Endothelial cell of umbilical vein (primary cell): ENCODE measurements at regions not wholly inside any gene's neighbourhood (a gene's known extent, or its start where the extent isn't known, plus 50 kb on each side); places are given as distances from the start of the nearest gene placed in this dataset.

Source experiments
- BruUV-seq: library from RNA; stranded (reverse); fragments of 400-500 nt; replicated peaks from 2 replicates; lab custom pipeline; 2021; lab: Mats Ljungman, UMichigan
- CTCF ChIA-PET: fragments of 300-600, 350-600 bp; sonication (Branson Sonifier 250); formaldehyde crosslinking; loops from one replicate; lab custom pipeline; 2021; ENCODE audit warnings: antibody characterized with exemption, inconsistent platforms; lab: Charles Lee
- POLR2A ChIA-PET: fragments of 300-600, 350-600 bp; sonication (Branson Sonifier 250); formaldehyde crosslinking; loops from one replicate; lab custom pipeline; 2021; ENCODE audit warnings: antibody characterized with exemption, inconsistent platforms; lab: Charles Lee
- DNase-seq: peaks from one replicate; pipeline ENCODE4 v3.0.0-alpha.2; 2011; ENCODE audit warnings: low read depth, low spot score
- FAIRE-seq: peaks from 2 replicates; lab custom pipeline; 2011; peaks lifted over from hg19 to GRCh38; lab: Jason Lieb, UNC
- H2AFZ ChIP-seq: 2 replicates; pipeline ENCODE4 v1.6.0; 2012; ENCODE audit warnings: low read depth, low read length, control low read depth, inconsistent platforms
- H3K27ac ChIP-seq: 2 replicates; pipeline ENCODE4 v1.5.1; 2011; ENCODE audit warnings: low read depth, mild to moderate bottlenecking, control low read depth, low read length, moderate library complexity; ENCODE audit not compliant: insufficient read depth
- H3K27me3 ChIP-seq, 2 experiments: 2 replicates each; pipeline versions ENCODE4 v1.6.0 to v1.6.1; 2011; ENCODE audit warnings: low read length in 2 of 2, mixed read lengths in 1 of 2; ENCODE audit not compliant: control insufficient read depth in 2 of 2, insufficient read depth in 2 of 2
- H3K36me3 ChIP-seq, 2 experiments: 2 replicates in 1 of 2; 3 replicates in 1 of 2; pipeline ENCODE4 v1.5.1; 2011; ENCODE audit warnings: low read length in 2 of 2, mild to moderate bottlenecking in 1 of 2, moderate library complexity in 1 of 2; ENCODE audit not compliant: control insufficient read depth in 2 of 2, insufficient read depth in 2 of 2; ENCODE audit errors: extremely low read depth in 1 of 2
- H3K4me1 ChIP-seq: 3 replicates; pipeline ENCODE4 v1.5.1; 2011; ENCODE audit warnings: mild to moderate bottlenecking, low read length; ENCODE audit not compliant: control insufficient read depth, insufficient read depth; ENCODE audit errors: extremely low read depth
- H3K4me2 ChIP-seq: 2 replicates; pipeline ENCODE4 v1.6.1; 2011; ENCODE audit warnings: low read length, control low read depth, mixed read lengths; ENCODE audit not compliant: insufficient read depth
- H3K4me3 ChIP-seq, 3 experiments: fragments of 200-600 bp in 1 of 3; sonication (generic), shearing (Covaris generic) in 1 of 3; replicated peaks in 1 of 3; 2 replicates each; pipeline ENCODE4 v1.5.1; 2011 to 2016; ENCODE audit warnings: control low read depth in 3 of 3, low read length in 3 of 3, mild to moderate bottlenecking in 2 of 3, inconsistent platforms in 1 of 3, low read depth in 1 of 3, moderate library complexity in 1 of 3; ENCODE audit not compliant: insufficient read depth in 1 of 3
- H3K79me2 ChIP-seq: 2 replicates; pipeline ENCODE4 v1.6.0; 2012; ENCODE audit warnings: low read length, inconsistent platforms; ENCODE audit not compliant: control insufficient read depth, insufficient read depth
- H3K9ac ChIP-seq: replicated peaks from 2 replicates; pipeline ENCODE3; 2011; ENCODE audit warnings: low read length, control low read depth; ENCODE audit not compliant: insufficient read depth; ENCODE audit errors: extremely low read depth
- H3K9me1 ChIP-seq: replicated peaks from 3 replicates; pipeline ENCODE4 v1.6.0; 2011; ENCODE audit warnings: mild to moderate bottlenecking, low read length; ENCODE audit not compliant: control insufficient read depth, insufficient read depth; ENCODE audit errors: extremely low read depth
- H3K9me3 ChIP-seq: replicated peaks from 2 replicates; pipeline ENCODE4 v1.5.1; 2012; ENCODE audit warnings: low read length, inconsistent platforms; ENCODE audit not compliant: control insufficient read depth, insufficient read depth
- H4K20me1 ChIP-seq: replicated peaks from 2 replicates; pipeline ENCODE3; 2011; ENCODE audit warnings: mild to moderate bottlenecking, low read length; ENCODE audit not compliant: control insufficient read depth, insufficient read depth; ENCODE audit errors: extremely low read depth
- CTCF ChIP-seq, 2 donors: IDR thresholded peaks; 1 replicate in 1 of 2; 2 replicates in 1 of 2; pipeline ENCODE4 v1.5.1; 2011; ENCODE audit warnings: low read length in 2 of 2, mild to moderate bottlenecking in 2 of 2, moderate library complexity in 2 of 2, control low read depth in 1 of 2, inconsistent platforms in 1 of 2, low read depth in 1 of 2; ENCODE audit not compliant: insufficient read depth in 1 of 2; ENCODE audit errors: extremely low read depth in 1 of 2
- EZH2 ChIP-seq: IDR thresholded peaks from 2 replicates; pipeline ENCODE4 v1.6.1; 2012; ENCODE audit warnings: borderline replicate concordance, low read depth, mild to moderate bottlenecking, moderate library complexity, low read length, inconsistent platforms; ENCODE audit not compliant: severe bottlenecking
- FOS ChIP-seq: IDR thresholded peaks from 2 replicates; pipeline ENCODE4 v1.6.1; 2011; ENCODE audit warnings: mild to moderate bottlenecking, low read length, moderate library complexity, borderline replicate concordance; ENCODE audit not compliant: insufficient read depth
- GATA2 ChIP-seq: IDR thresholded peaks from 2 replicates; pipeline ENCODE4 v1.7.0; 2011; ENCODE audit warnings: low read depth, mild to moderate bottlenecking, moderate library complexity, mixed read lengths, low read length; ENCODE audit not compliant: insufficient read length, insufficient read depth
- JUN ChIP-seq: IDR thresholded peaks from 2 replicates; pipeline ENCODE4 v1.6.1; 2011; ENCODE audit warnings: borderline replicate concordance, low read depth; ENCODE audit not compliant: insufficient read length, insufficient read depth
- MAX ChIP-seq: IDR thresholded peaks from 2 replicates; pipeline ENCODE4 v1.6.1; 2011; ENCODE audit not compliant: insufficient read depth, insufficient read length
- MYC ChIP-seq: IDR thresholded peaks from one replicate; pipeline ENCODE4 v1.6.1; 2011; ENCODE audit warnings: mild to moderate bottlenecking, low read depth, low read length
- POLR2A ChIP-seq: IDR thresholded peaks from 2 replicates; pipeline ENCODE4 v1.6.1; 2012; ENCODE audit warnings: low read depth, mild to moderate bottlenecking, control low read depth, low read length
- POLR2AphosphoS5 ChIP-seq: IDR thresholded peaks from 2 replicates; pipeline ENCODE4 v1.6.1; 2012; ENCODE audit warnings: low read depth, mild to moderate bottlenecking, control low read depth, low read length, moderate library complexity; ENCODE audit not compliant: insufficient read depth
- dilution Hi-C: fragments of 300-500 bp; cut with MboI; formaldehyde crosslinking; loops from one replicate; pipeline ENCODE4 v1.15.0; 2019; ENCODE audit warnings: low sequenced_read_pairs; ENCODE audit not compliant: extremely low pct_ligation_motif_present
- intact Hi-C: fragments of 100-400 bp; cut with micrococcal nuclease; formaldehyde crosslinking; loops from one replicate; pipeline ENCODE4 v1.10.0; 2022

DNA sequence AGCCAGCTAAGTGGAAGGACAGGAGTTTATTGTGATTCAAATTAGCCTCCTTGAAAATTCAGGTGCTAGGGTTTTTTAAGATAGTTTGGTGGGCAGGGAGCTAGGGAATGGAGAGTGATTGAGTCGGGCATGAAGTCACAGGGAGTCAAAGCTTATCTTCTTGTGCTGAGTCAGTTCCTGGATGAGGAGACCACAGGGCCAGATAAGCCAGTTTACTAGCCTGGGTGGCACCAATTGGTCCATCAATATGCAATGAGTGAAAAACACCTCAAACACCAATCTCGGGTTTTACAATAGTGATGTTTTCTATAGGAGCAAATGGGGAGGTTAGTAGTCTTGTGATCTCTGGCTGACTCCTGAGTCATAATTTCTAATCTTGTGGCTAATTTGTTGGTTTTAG lies 165.1 kb downstream of the ABCC12 start:
- Histone ChIP-seq H3K9me3 (no peaks in the 10 kb centered on the region), H3K4me2 (no peak overlapping the region), H3K27ac (no peak overlapping the region), H3K4me3 (no peak overlapping the region), H3K9me1 (no peaks in the 10 kb centered on the region), H3K27me3 (no peaks in the 10 kb centered on the region), H2AFZ (no peak overlapping the region), H3K4me1 (no peaks in the 10 kb centered on the region), H4K20me1 (no peaks in the 10 kb centered on the region), H3K79me2 (no peaks in the 10 kb centered on the region), H3K36me3 (no peaks in the 10 kb centered on the region), H3K9ac (no peak overlapping the region)
- no peak for FAIRE-seq
- BruUV-seq = no TSS peak
- DNase-seq = no peak
- ChIA-PET POLR2A (no interaction called here), CTCF (no interaction called here)
- intact Hi-C loops = no loop called here
- TF ChIP-seq MAX (no peak), POLR2AphosphoS5 (no peak), CTCF (IDR thresholded peaks at IDR 0.05; ENCODE audit: extremely low read depth in 1 of 2, insufficient read depth in 1 of 2, low read depth in 1 of 2, low read length in 2 of 2) (no peak), JUN (no peak), MYC (no peak), FOS (no peak), POLR2A (no peak)
- dilution Hi-C loops = no loop called here

- no peaks in the 10 kb centered on the region for H4K20me1 ChIP-seq
- H3K4me2 ChIP-seq = no peak overlapping the region
- H3K36me3 ChIP-seq = no peaks in the 10 kb centered on the region
- ChIA-PET CTCF (no interaction called here), POLR2A (no interaction called here)
- no peak overlapping the region for H3K4me3 ChIP-seq
- intact Hi-C loops = no loop called here
- dilution Hi-C loops = no loop called here
- no peak overlapping the region for H3K27ac ChIP-seq
- H2AFZ ChIP-seq = no peak overlapping the region
- TF ChIP-seq FOS (no peak), EZH2 (no peak), GATA2 (no peak), MYC (no peak), MAX (no peak), POLR2AphosphoS5 (no peak), JUN (no peak), POLR2A (no peak)
- no peaks in the 10 kb centered on the region for H3K4me1 ChIP-seq
- no TSS peak for BruUV-seq
- no peak for DNase-seq
- no peaks in the 10 kb centered on the region for H3K9me3 ChIP-seq
- H3K79me2 ChIP-seq = no peaks in the 10 kb centered on the region
- no peak for FAIRE-seq
- H3K27me3 ChIP-seq = no peaks in the 10 kb centered on the region
- no peak overlapping the region for H3K9ac ChIP-seq
- no peaks in the 10 kb centered on the region for H3K9me1 ChIP-seq
Observed at GRCh38 chr16:47987136-47987535, 168.7 kb downstream of the ABCC12 start.
